ENCODE measurements at regions not wholly inside any gene's neighbourhood (a gene's known extent, or its start where the extent isn't known, plus 50 kb on each side); places are given as distances from the start of the nearest gene placed in this dataset.

- TF ChIP-seq CTCF (IDR thresholded peaks at IDR 0.05; ENCODE audit: low read depth, low read length, poor library complexity, severe bottlenecking): no peak
- TF ChIP-seq EZH2phosphoT487 (IDR thresholded peaks at IDR 0.05; ENCODE audit: borderline replicate concordance, low read length): no peak
Measured at GRCh38 chr13:65725006-65725405, 1505.1 kb downstream of the PCDH9 start.
